NCI-H748 (cell line): ENCODE measurements at regions not wholly inside any gene's neighbourhood (a gene's known extent, or its start where the extent isn't known, plus 50 kb on each side); places are given as distances from the start of the nearest gene placed in this dataset.

Experiments
- DNase-seq: peaks from one replicate; lab custom pipeline; 2025; ENCODE audit not compliant: unreplicated experiment; lab: John Stamatoyannopoulos, UW

- no peak for DNase-seq
Observed at GRCh38 chr2:163370169-163370886, 365.5 kb downstream of the FIGN start.

DNA sequence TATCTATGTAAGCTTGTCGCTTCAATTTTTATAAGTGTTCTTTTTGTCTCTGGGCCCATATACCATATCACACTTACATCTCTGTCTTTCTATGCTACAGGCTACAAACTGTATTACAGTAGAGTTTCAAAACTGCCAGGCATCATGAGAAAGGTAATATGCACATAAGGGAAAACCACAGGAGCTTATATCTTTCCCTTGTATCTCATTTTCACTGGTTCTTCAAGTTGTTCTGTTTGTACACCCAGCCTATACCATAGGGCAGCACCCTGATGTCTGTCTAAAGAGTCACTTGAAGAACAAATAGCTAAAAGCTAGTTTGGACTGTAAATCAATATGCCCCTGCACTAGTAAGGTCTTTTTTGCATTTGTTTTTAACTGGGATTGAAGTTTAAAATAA is 366.7 kb downstream of the FIGN start:
- DNase-seq = no peak

DNA sequence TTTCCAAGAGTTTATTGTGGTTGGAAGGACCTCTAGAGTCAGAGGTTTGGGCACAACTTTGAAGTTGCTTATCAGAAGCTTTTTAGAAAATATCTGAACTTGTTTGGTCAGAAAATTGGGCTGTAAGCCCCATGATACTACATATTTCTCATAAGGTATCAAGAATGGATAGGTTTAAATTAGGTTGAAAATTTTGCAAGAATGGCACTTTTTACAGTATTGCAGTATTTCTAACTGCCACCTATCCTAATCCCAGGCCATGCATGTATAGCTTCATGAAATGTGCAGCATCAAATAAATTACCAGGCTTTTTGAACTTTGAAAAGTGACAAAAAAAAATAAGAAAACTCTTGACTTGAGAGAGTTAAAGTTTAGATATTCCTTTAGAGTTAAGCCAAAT is 367.2 kb downstream of the FIGN start:
- DNase-seq = no peak

- no peak for DNase-seq
Observed at GRCh38 chr2:163367825-163368582, 367.8 kb downstream of the FIGN start.

- no peak for DNase-seq
Observed at GRCh38 chr2:163364736-163365135, 371.1 kb downstream of the FIGN start.

GRCh38 chr2:163353551-163353950 is 382.3 kb downstream of the FIGN start:
- no peak for DNase-seq

GRCh38 chr2:163351966-163352365 is 383.8 kb downstream of the FIGN start:
- DNase-seq = no peak

DNA sequence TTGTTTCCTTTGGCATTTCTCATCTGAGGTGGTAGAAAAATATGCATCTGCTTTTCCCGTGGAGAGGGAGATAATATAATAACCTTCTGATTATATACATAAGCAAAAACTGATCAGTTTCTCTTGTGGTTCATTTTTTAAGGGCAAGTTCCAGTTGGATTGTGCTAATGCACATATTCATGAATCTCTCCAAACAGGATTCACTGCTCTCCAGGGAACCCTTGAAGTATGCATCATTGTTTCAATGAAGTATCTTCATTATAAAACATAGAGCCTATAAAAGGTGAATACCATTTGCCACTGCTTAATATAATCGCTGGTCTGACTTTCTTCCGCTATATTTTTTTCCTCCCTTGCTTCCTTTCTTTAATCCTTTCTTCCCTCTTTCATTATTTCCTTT is 384.7 kb downstream of the FIGN start:
- peak; percentile 17 for DNase-seq

DNA sequence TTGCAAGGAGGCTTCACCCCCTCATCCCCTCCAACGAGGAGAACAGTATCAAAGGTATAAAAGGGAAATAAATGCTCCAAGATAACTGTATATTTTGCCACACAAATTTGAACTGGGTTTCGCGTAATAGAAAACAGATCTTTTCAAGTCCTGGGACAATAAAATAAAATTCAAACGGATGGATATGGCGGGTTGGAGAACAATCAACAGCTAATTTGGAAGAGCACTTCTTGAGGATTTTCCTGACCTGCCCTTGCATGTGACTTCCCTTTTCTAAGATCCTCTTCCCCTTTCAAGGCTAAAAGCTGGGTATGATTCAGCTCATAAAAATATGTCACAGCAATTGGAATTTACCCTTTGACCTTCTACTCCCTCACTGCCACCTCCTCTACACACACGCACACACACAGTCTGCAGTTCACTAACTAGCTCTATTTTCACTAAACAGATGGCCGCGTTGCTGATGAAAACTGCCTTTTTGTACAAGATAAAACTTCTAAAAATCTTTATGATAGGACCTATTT is 386.9 kb downstream of the FIGN start:
- peak; percentile 13 for DNase-seq

DNA sequence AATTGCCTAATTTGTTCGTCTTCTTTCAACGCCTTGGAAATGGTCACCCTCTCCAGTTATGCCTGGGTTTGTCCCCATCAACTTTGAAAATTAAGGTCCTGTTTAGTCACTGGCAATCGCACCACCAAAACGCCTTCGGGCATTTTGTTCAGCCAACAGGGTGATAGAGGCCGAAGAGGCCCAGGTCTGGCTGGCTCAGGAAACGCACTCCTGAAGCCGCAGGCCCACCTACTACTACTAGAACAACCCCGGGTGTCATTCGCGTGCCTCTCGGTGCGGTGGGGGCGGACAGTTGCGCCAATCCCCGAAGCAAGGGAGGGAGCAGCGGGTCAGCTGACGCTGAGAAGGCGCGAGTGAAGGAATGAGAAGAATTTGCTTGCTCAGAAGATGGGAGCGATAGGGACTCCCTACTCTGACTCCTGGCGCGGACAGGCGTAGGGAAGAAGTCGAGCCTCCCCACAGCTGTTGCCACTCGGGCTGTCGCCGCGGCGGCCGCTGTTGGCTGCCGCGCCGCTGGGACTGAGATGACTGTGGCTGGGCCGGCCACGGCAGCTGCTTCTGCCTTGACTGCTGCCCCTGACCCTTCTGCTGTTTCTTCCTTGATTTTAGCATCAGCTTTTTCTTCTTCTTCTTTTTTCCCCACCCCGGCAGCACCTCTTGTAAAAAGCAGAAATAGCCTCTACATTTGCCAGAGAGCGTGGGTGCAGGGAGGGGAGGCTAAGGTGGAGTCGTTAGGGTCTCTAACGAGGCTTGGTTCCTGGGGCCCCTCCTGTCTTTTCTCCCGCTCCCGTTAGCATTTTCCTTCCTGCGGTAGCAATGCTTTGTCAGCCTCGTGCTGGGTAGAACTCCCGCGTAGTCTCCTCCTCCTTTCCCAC is 387.6 kb downstream of the FIGN start:
- peak; percentile 72 for DNase-seq

DNA sequence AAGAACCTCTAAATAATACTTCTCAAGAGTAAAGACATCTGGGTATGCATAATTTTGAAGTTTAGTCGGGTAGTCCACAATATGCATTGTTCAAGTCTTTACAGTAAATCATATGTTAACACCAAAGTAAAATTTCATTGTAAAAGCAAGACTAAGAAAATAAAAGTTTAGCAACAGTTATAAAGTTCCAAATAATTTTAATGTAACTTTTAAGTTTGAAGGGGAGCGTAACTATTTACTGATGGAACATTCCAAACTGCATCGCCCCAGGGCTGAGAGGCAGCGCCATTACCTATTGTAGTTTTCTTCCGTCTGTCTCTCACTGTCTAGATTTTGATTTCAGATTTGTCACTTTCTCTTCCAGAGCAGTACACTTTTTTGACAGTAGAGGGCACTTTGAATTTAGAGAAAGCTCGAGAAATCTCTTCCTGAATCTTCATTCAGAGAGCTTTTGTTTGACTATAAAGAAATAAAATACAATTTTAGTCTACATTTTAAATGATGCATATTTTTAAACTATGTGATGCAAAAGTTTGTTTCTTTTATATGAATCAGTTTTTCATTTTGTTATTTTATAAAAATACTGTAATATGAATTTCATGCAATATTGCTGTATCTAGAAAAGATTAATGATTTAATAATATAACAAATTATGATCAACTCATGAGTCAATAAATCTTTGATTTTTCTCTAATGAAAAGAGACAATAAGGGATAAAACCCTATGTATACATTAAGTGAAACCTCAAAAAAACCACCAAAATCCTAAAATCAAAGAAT is 389.8 kb downstream of the FIGN start:
- DNase-seq = peak; percentile 86

DNA sequence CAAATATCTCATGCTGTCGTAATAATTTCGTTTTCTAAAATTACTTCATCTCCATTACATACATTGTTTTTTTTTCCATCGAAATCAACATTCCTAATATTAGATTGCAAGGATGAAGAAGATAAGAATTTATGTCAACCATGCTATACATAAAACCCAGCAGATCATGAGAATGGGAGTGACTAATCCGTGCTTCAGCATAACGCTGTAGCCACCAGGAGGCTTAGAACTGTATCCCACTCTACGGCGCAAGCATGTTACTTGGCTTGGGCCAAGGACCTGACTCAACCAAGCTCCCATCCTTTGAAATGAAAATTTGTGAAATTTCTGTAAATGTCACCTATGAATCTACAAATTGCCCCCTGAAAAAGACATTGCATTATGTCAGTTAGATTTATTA is 392.5 kb downstream of the FIGN start:
- no peak for DNase-seq

DNA sequence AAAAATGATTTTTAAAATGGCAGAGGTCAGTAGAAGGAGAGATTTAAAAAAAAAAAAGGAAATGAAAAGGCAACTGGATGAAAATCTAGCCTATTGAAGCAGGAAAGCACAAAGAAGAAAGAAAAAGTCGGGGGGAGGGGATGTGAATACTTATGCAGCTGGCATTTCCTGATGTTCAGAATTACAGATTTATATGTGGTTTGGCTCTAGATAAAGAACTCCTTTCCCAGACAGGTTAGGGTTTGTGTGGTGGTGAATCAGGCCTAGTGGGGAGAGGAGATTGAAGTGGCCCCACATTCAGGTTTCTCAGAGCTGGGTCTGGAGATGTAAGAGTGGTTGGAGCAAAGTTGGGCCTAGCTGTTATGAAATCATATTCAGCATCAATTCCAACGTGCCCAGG is 394.4 kb downstream of the FIGN start:
- no peak for DNase-seq

DNA sequence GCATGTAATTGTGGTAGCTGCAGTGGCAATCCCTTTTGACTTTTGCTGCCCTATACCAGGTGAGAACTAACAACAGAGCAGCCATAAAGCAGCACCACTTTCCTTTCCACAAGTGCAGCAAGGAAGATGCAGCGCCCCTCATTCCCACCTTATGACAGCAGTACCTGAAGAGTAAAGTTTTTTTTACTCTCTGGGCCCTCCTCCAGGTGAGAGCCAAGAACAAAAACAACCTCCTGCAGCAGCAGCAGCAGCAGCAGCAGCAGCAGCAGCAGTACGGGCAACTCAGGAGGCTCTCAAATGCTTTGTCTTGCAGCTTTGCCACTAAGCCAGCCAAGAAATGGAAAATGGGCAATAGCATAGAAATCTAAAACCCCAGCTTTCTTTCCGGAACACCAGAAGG is 397.5 kb downstream of the FIGN start:
- no peak for DNase-seq

- DNase-seq = peak; percentile 97
Observed at GRCh38 chr2:163324677-163325076, 411.1 kb downstream of the FIGN start.

DNA sequence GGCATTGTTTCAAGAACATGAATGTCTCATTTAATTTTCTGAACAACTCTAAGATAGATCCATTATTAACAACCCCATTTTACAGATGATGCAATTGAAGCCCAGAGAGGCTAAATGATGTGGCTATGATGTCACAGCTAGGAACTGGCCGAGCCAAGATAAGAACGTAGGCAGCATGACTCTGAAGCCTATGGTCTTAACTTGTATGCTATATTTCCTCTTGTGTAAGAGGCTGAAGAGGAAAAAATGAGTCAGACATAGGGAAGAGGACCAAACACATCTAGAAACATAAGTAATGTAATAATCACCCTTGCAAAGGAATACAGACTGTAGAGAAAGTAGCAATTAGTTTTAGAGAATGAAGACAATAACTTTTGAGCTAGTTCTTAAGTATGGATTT is 416.8 kb downstream of the FIGN start:
- DNase-seq = no peak

DNA sequence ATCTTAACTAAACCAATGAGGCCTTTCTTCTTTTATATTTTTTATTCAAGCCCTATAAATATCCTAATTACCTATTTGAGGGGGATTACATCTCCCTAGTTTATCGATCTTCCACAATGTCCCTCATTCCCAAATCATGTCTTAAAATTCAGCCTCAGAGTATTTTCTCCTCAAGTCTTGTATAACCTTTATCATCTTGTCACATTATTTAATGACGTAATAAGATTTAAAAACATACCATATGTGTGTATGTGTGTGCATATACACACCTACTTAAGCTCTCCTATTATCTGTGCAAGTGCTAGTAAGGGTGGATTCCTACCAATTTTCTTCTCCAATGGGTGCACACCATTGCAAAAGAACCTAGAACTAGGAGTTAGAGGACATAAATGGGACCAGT is 421.1 kb downstream of the FIGN start:
- no peak for DNase-seq

DNA sequence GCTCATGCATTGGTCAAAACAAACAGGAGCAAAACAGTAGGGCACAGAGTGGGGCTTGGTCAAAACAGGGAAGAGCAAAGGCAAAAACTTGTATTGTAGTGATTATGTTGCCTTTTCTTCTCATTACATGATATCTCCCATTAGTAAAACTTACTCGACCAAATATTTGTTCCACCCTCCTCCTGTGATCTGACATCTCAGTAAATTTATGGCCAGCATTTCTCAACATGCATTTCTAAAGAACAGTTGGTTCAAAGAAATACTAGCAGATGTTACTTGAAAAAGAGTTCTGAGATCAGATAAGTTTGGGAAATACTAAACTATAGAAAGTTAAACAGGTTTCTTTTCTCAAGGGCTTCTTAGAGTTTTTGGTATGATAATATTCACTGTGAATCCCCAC is 423.1 kb downstream of the FIGN start:
- DNase-seq = no peak

DNA sequence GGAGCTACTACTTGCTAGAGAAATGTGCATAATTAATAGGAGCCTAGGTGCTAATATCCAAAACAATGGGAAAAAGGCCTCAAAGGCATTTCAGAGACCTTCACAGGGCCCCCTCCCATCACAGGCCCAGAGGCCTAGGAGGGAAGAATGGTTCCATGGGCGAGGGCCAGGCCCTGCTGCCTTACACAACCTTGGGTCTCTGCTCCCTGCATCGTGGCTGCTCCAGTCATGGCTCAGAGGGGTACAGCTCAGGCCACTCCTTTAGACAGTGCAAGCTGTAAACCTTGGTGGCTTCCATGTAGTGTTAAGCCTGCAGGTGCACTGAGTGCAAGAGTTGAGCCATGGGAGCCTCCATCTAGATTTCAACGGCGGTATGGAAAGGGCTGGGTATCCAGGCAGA is 429.2 kb downstream of the FIGN start:
- DNase-seq = no peak

GRCh38 chr2:163302141-163302540 is 433.7 kb downstream of the FIGN start:
- DNase-seq = no peak

DNA sequence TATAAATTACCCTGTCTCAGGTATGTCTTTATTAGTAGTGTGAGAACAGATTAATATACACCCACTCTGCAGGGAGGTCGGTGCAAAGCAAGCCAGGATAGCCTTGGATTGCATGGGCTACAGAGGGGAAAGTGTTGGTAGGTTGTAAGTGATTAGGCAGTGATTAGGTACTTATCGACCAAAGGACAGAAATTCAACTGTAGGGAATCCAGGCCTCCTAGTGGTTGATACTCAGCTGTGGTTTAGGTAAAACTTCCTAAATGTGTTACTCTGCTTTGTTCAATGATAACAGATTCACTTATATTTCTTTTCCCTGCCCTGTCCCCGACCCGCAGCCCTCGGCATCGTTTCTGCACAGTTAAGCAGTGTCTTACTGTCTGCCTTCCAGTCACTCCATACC is 444.0 kb downstream of the FIGN start:
- no peak for DNase-seq
